Vagina (tissue), 2 donors: ENCODE measurements at regions not wholly inside any gene's neighbourhood (a gene's known extent, or its start where the extent isn't known, plus 50 kb on each side); places are given as distances from the start of the nearest gene placed in this dataset.

Experiments used
- CTCF ChIP-seq, 3 experiments: fragments of 450-650 bp in 2 of 3; fragments of 200-600 bp in 1 of 3; sonication (generic) in 1 of 3; IDR thresholded peaks; one replicate each; pipeline ENCODE4 v1.5.1; 2017 to 2019; ENCODE audit warnings: antibody characterized with exemption in 3 of 3, mild to moderate bottlenecking in 2 of 3, moderate library complexity in 2 of 3
- POLR2A ChIP-seq, 2 donors: fragments of 450-650 bp; IDR thresholded peaks; one replicate each; pipeline ENCODE4 v1.6.1; 2017; ENCODE audit warnings: antibody characterized with exemption in 2 of 2, mild to moderate bottlenecking in 2 of 2, moderate library complexity in 2 of 2

GRCh38 chr12:71041476-71041875 lies 116.3 kb downstream of the TSPAN8 start:
- no peak for TF ChIP-seq CTCF (IDR thresholded peaks at IDR 0.05)
- no peak for TF ChIP-seq POLR2A (IDR thresholded peaks at IDR 0.05)
